IMR-90 (cell line): ENCODE measurements at regions not wholly inside any gene's neighbourhood (a gene's known extent, or its start where the extent isn't known, plus 50 kb on each side); places are given as distances from the start of the nearest gene placed in this dataset.

ENCODE experiments used
- ATAC-seq: fragments of 200-7000 bp; cut with Tn5 transposase; 2 replicates; pipeline ENCODE4 v1.9.1; 2020; ENCODE audit warnings: low read depth, mild to moderate bottlenecking, moderate library complexity
- BruUV-seq: library from RNA; stranded (reverse); fragments of 400-500 nt; replicated peaks from 2 replicates; lab custom pipeline; 2021; lab: Mats Ljungman, UMichigan
- CTCF ChIA-PET: fragments of 300-600 bp; formaldehyde crosslinking; extraction: SDS; loops from one replicate; lab custom pipeline; 2021; ENCODE audit warnings: antibody characterized with exemption; lab: Yijun Ruan, JAX
- POLR2A ChIA-PET: fragments of 300-600 bp; sonication (Branson Sonifier 250); formaldehyde crosslinking; loops from one replicate; lab custom pipeline; 2022; ENCODE audit warnings: antibody characterized with exemption; ENCODE audit not compliant: unreplicated experiment; lab: Charles Lee
- DNase-seq: peaks from one replicate; pipeline ENCODE4 v3.0.0; 2013
- H2AFZ ChIP-seq: replicated peaks from 2 replicates; pipeline ENCODE3; 2013; ENCODE audit warnings: low read length, mild to moderate bottlenecking; ENCODE audit not compliant: poor library complexity
- H2AK5ac ChIP-seq: 2 replicates; pipeline ENCODE4 v1.6.1; 2013; ENCODE audit warnings: low read depth, low read length, inconsistent platforms
- H2AK9ac ChIP-seq: replicated peaks from 2 replicates; pipeline ENCODE3; 2013; ENCODE audit warnings: mild to moderate bottlenecking, low read depth, low read length, moderate library complexity; ENCODE audit not compliant: poor library complexity
- H2BK120ac ChIP-seq: 2 replicates; pipeline ENCODE4 v1.6.1; 2013; ENCODE audit warnings: low read depth, low read length, inconsistent platforms
- H2BK15ac ChIP-seq: 3 replicates; pipeline ENCODE4 v1.6.1; 2013; ENCODE audit warnings: low read depth, low read length, inconsistent platforms
- H2BK20ac ChIP-seq: 2 replicates; pipeline ENCODE4 v1.6.1; 2013; ENCODE audit warnings: low read depth, mild to moderate bottlenecking, inconsistent platforms, low read length, moderate library complexity
- H2BK5ac ChIP-seq: 2 replicates; pipeline ENCODE4 v1.6.1; 2013; ENCODE audit warnings: mild to moderate bottlenecking, low read depth, low read length, inconsistent platforms; ENCODE audit not compliant: poor library complexity, severe bottlenecking
- H3K14ac ChIP-seq: replicated peaks from 2 replicates; pipeline ENCODE4 v1.6.1; 2013; ENCODE audit warnings: low read depth, low read length, inconsistent platforms
- H3K18ac ChIP-seq: 2 replicates; pipeline ENCODE4 v1.6.1; 2013; ENCODE audit warnings: low read depth, low read length, control low read depth
- H3K23ac ChIP-seq: 2 replicates; pipeline ENCODE4 v1.6.1; 2013; ENCODE audit warnings: low read depth, low read length, inconsistent platforms
- H3K27ac ChIP-seq: 2 replicates; pipeline ENCODE4 v1.5.1; 2013; ENCODE audit warnings: mild to moderate bottlenecking, control low read depth, low read length; ENCODE audit not compliant: insufficient read depth
- H3K27me3 ChIP-seq: 2 replicates; pipeline ENCODE4 v1.6.1; 2013; ENCODE audit warnings: low read length; ENCODE audit not compliant: control insufficient read depth, insufficient read depth
- H3K36me3 ChIP-seq: 2 replicates; pipeline ENCODE4 v1.6.1; 2013; ENCODE audit warnings: low read length, mixed read lengths; ENCODE audit not compliant: control insufficient read depth, insufficient read depth
- H3K4ac ChIP-seq: 2 replicates; pipeline ENCODE4 v1.6.1; 2013; ENCODE audit warnings: low read depth, low read length, inconsistent platforms
- H3K4me1 ChIP-seq: 2 replicates; pipeline ENCODE4 v1.6.1; 2013; ENCODE audit warnings: low read length, mixed read lengths; ENCODE audit not compliant: control insufficient read depth, insufficient read depth
- H3K4me2 ChIP-seq: 2 replicates; pipeline ENCODE4 v1.6.1; 2013; ENCODE audit warnings: low read depth, mild to moderate bottlenecking, control low read depth, low read length, moderate library complexity
- H3K4me3 ChIP-seq: 2 replicates; pipeline ENCODE4 v1.5.1; 2013; ENCODE audit warnings: low read depth, mild to moderate bottlenecking, control low read depth, low read length, moderate library complexity; ENCODE audit not compliant: insufficient read depth
- H3K56ac ChIP-seq: 2 replicates; pipeline ENCODE4 v1.6.1; 2013; ENCODE audit warnings: low read length, inconsistent platforms; ENCODE audit not compliant: insufficient read depth; ENCODE audit errors: extremely low read depth
- H3K79me1 ChIP-seq, 2 experiments: 2 replicates each; pipeline ENCODE4 v1.6.1; 2013; ENCODE audit warnings: low read length in 2 of 2, inconsistent platforms in 1 of 2, low read depth in 1 of 2
- H3K9ac ChIP-seq: 2 replicates; pipeline ENCODE4 v1.6.1; 2013; ENCODE audit warnings: low read depth, low read length, control low read depth
- H3K9me1 ChIP-seq: 2 replicates; pipeline ENCODE4 v1.6.1; 2013; ENCODE audit warnings: low read length, inconsistent platforms; ENCODE audit not compliant: insufficient read depth
- H3K9me3 ChIP-seq: 2 replicates; pipeline ENCODE4 v1.6.1; 2013; ENCODE audit warnings: low read length; ENCODE audit not compliant: control insufficient read depth, insufficient read depth
- H4K20me1 ChIP-seq: 2 replicates; pipeline ENCODE4 v1.6.1; 2013; ENCODE audit warnings: low read length, inconsistent platforms; ENCODE audit not compliant: insufficient read depth
- H4K5ac ChIP-seq: 2 replicates; pipeline ENCODE4 v1.6.1; 2013; ENCODE audit warnings: mild to moderate bottlenecking, low read depth, low read length, control low read depth
- H4K8ac ChIP-seq, 2 experiments: 2 replicates each; pipeline ENCODE4 v1.6.1; 2013; ENCODE audit warnings: low read depth in 2 of 2, low read length in 2 of 2, control low read depth in 1 of 2, inconsistent platforms in 1 of 2
- H4K91ac ChIP-seq: 2 replicates; pipeline ENCODE4 v1.6.1; 2013; ENCODE audit warnings: low read depth, low read length, inconsistent platforms; ENCODE audit not compliant: insufficient read depth
- CEBPB ChIP-seq: IDR thresholded peaks from 2 replicates; pipeline ENCODE4 v1.6.1; 2012; ENCODE audit warnings: low read depth, low read length, improper control_type of control experiment
- CHD1 ChIP-seq: IDR thresholded peaks from 2 replicates; pipeline ENCODE4 v1.6.1; 2012; ENCODE audit warnings: low read depth, low read length, improper control_type of control experiment
- FOS ChIP-seq: fragments of 150-350 bp; IDR thresholded peaks from 2 replicates; pipeline ENCODE4 v1.6.1; 2016; ENCODE audit warnings: low read depth, low read length
- MAFK ChIP-seq: IDR thresholded peaks from 2 replicates; pipeline ENCODE4 v1.6.1; 2012; ENCODE audit warnings: low read depth, low read length, improper control_type of control experiment
- MAZ ChIP-seq: IDR thresholded peaks from 2 replicates; pipeline ENCODE4 v1.6.1; 2012; ENCODE audit warnings: low read depth, mild to moderate bottlenecking, low read length, improper control_type of control experiment, moderate library complexity, borderline replicate concordance
- MXI1 ChIP-seq: IDR thresholded peaks from 2 replicates; pipeline ENCODE4 v1.6.1; 2012; ENCODE audit warnings: low read depth, mild to moderate bottlenecking, low read length, moderate library complexity, borderline replicate concordance
- NFE2L2 ChIP-seq: fragments of 150-350 bp; IDR thresholded peaks from 2 replicates; pipeline ENCODE4 v1.6.1; 2016; ENCODE audit warnings: low read depth, mild to moderate bottlenecking, low read length
- POLR2A ChIP-seq: IDR thresholded peaks from 2 replicates; pipeline ENCODE4 v1.6.1; 2012; ENCODE audit warnings: mild to moderate bottlenecking, low read depth, low read length
- RAD21 ChIP-seq: IDR thresholded peaks from 2 replicates; pipeline ENCODE4 v1.6.1; 2012; ENCODE audit warnings: low read length, improper control_type of control experiment
- RCOR1 ChIP-seq: IDR thresholded peaks from 2 replicates; pipeline ENCODE4 v1.6.1; 2012; ENCODE audit warnings: mild to moderate bottlenecking, low read length, improper control_type of control experiment; ENCODE audit not compliant: insufficient replicate concordance
- RFX5 ChIP-seq: IDR thresholded peaks from 2 replicates; pipeline ENCODE4 v1.8.0; 2012; ENCODE audit warnings: low read depth, mild to moderate bottlenecking, low read length, moderate library complexity
- SMC3 ChIP-seq: fragments of 150-350 bp; IDR thresholded peaks from 2 replicates; pipeline ENCODE4 v1.6.1; 2016; ENCODE audit warnings: low read depth, mild to moderate bottlenecking, antibody characterized with exemption, low read length, moderate library complexity
- USF2 ChIP-seq: fragments of 150-350 bp; IDR thresholded peaks from 2 replicates; pipeline ENCODE4 v1.6.1; 2017; ENCODE audit warnings: mild to moderate bottlenecking, antibody characterized with exemption, low read length, low read depth
- WGBS, 2 experiments: methylation state at CpG; one replicate each; pipeline versions ENCODE4 v1.1.5 to v1.1.7; 2013; ENCODE audit warnings: missing lambda C conversion rate in 2 of 2; ENCODE audit not compliant: insufficient read length in 1 of 2; ENCODE audit errors: extremely low coverage in 2 of 2; 5-methylcytosine and 5-hydroxymethylcytosine counted together
- dilution Hi-C: fragments of 300-500 bp; cut with HindIII; formaldehyde crosslinking; loops from one replicate; pipeline ENCODE4 v1.14.3; 2018; ENCODE audit warnings: low sequenced_read_pairs; ENCODE audit not compliant: unreplicated experiment
- in situ Hi-C: fragments of 300-500 bp; cut with MboI; formaldehyde crosslinking; loops from 3 replicates; pipeline ENCODE4 v1.14.3; 2019; ENCODE audit warnings: low sequenced_read_pairs, inconsistent platforms, mixed read lengths
- intact Hi-C: fragments of 100-400 bp; cut with micrococcal nuclease; formaldehyde crosslinking; loops from 2 replicates; pipeline ENCODE4 v1.10.0; 2022
- TF ChIP-seq, protein P1 (sequence below): conservative IDR thresholded peaks from 2 replicates; pipeline ENCODE4 v1.5.1; 2012; ENCODE audit warnings: mild to moderate bottlenecking, low read depth, low read length, improper control_type of control experiment
- TF ChIP-seq, protein P2 (sequence below): fragments of 150-350 bp; IDR thresholded peaks from 2 replicates; pipeline ENCODE4 v1.6.1; 2016; ENCODE audit warnings: low read depth, mild to moderate bottlenecking, low read length, moderate library complexity, borderline replicate concordance

DNA sequence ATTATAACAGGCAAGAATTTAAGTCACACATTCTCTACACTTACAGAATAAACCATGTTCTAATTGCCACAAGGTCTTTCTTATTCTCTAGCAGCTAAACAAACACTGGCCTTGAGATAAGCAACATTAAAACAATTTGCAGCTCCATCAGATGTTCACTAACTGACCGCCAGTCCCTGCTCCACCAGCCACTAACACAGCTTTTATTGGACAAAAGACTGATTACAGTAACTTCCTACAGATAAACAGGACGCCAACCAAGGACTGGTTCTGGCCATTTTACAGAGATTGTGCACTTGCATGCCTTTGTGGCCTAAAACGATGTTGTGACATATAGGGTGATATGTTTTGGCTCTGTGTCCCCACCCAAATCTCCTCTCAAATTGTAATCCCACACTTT is 388.9 kb upstream of the LRRC4C start:
- H2AK5ac ChIP-seq, result no peak overlapping the region
- no peak overlapping the region for H3K9ac ChIP-seq
- no peak overlapping the region for H2BK20ac ChIP-seq
- H3K18ac ChIP-seq, result no peak overlapping the region
- dilution Hi-C loops (no loop called here), intact Hi-C loops (no loop called here), in situ Hi-C loops (no loop called here)
- no peak overlapping the region for H3K4ac ChIP-seq
- no peak for ATAC-seq
- WGBS, 2 experiments, result no CpG with 5 or more reads among the region's 3 CpGs
- H4K91ac ChIP-seq, result no peak overlapping the region
- DNase-seq, result no peak
- H3K4me1 ChIP-seq, result no peaks in the 10 kb centered on the region
- H2BK5ac ChIP-seq, result no peak overlapping the region
- CTCF ChIA-PET, result no interaction called here
- no peak overlapping the region for H3K27ac ChIP-seq
- H2AFZ ChIP-seq, result no peak overlapping the region
- H4K8ac ChIP-seq, result no peak overlapping the region
- no peak overlapping the region for H2BK120ac ChIP-seq
- no TSS peak for BruUV-seq
- H3K27me3 ChIP-seq, result no peaks in the 10 kb centered on the region
- H3K14ac ChIP-seq, result no peak overlapping the region
- H3K4me2 ChIP-seq, result no peak overlapping the region
- no peak for TF ChIP-seq USF2
- no peak for TF ChIP-seq POLR2A
- TF ChIP-seq MAZ, result no peak
- TF ChIP-seq, protein P1, sequence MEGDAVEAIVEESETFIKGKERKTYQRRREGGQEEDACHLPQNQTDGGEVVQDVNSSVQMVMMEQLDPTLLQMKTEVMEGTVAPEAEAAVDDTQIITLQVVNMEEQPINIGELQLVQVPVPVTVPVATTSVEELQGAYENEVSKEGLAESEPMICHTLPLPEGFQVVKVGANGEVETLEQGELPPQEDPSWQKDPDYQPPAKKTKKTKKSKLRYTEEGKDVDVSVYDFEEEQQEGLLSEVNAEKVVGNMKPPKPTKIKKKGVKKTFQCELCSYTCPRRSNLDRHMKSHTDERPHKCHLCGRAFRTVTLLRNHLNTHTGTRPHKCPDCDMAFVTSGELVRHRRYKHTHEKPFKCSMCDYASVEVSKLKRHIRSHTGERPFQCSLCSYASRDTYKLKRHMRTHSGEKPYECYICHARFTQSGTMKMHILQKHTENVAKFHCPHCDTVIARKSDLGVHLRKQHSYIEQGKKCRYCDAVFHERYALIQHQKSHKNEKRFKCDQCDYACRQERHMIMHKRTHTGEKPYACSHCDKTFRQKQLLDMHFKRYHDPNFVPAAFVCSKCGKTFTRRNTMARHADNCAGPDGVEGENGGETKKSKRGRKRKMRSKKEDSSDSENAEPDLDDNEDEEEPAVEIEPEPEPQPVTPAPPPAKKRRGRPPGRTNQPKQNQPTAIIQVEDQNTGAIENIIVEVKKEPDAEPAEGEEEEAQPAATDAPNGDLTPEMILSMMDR, result no peak
- no peak for TF ChIP-seq SMC3
- TF ChIP-seq RCOR1, result no peak
- TF ChIP-seq MXI1, result no peak
- TF ChIP-seq RFX5, result no peak
- TF ChIP-seq, protein P2, sequence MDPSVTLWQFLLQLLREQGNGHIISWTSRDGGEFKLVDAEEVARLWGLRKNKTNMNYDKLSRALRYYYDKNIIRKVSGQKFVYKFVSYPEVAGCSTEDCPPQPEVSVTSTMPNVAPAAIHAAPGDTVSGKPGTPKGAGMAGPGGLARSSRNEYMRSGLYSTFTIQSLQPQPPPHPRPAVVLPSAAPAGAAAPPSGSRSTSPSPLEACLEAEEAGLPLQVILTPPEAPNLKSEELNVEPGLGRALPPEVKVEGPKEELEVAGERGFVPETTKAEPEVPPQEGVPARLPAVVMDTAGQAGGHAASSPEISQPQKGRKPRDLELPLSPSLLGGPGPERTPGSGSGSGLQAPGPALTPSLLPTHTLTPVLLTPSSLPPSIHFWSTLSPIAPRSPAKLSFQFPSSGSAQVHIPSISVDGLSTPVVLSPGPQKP, result no peak
- no peak for TF ChIP-seq NFE2L2
- no peak for TF ChIP-seq FOS
- no peak for TF ChIP-seq MAFK
- TF ChIP-seq CEBPB, result no peak
- no peak for TF ChIP-seq CHD1
- TF ChIP-seq RAD21, result no peak
- POLR2A ChIA-PET, result no interaction called here
- no peaks in the 10 kb centered on the region for H3K9me1 ChIP-seq
- H3K56ac ChIP-seq, result no peak overlapping the region
- H4K5ac ChIP-seq, result no peak overlapping the region
- H2BK15ac ChIP-seq, result no peak overlapping the region
- H2AK9ac ChIP-seq, result no peak overlapping the region
- no peak overlapping the region for H3K4me3 ChIP-seq
- H3K23ac ChIP-seq, result no peak overlapping the region
- H3K9me3 ChIP-seq, result peaks cover 7% of the 10 kb centered on the region; the same call in 1 of the 2 replicates
- H4K20me1 ChIP-seq, result no peaks in the 10 kb centered on the region
- no peaks in the 10 kb centered on the region for H3K36me3 ChIP-seq
- H3K79me1 ChIP-seq, result no peaks in the 10 kb centered on the region
